GM18858 (cell line): ENCODE measurements at regions not wholly inside any gene's neighbourhood (a gene's known extent, or its start where the extent isn't known, plus 50 kb on each side); places are given as distances from the start of the nearest gene placed in this dataset.
"Not testable (repeated sequence)": the region's sequence is repeated elsewhere in the genome, so short reads cannot be mapped to it uniquely, and the experiment has no call there.

ENCODE experiments used
- ATAC-seq: cut with Tn5 transposase; IDR thresholded peaks from one replicate; pipeline ENCODE4 v1.9.1; 2021; ENCODE audit not compliant: unreplicated experiment

DNA sequence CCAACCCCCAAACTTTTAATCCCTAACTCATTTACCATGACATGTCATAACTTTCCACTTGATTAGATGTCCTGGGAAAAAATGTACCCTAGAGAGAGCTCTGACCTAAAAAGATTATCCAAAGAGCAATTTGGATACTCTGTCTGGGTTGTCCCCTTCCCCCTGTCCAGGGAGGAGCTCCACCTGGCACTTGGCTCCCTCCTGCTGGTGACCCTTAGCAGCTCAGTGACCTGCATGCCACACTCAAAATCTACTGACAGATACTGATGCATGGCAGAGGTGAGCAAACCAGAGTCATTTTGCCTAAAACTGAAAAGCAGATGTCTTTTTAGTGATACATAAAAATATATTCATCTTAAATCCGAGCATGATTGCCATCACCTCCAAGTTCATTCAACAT lies 442.3 kb upstream of the CHRM3 start:
- no peak for ATAC-seq

DNA sequence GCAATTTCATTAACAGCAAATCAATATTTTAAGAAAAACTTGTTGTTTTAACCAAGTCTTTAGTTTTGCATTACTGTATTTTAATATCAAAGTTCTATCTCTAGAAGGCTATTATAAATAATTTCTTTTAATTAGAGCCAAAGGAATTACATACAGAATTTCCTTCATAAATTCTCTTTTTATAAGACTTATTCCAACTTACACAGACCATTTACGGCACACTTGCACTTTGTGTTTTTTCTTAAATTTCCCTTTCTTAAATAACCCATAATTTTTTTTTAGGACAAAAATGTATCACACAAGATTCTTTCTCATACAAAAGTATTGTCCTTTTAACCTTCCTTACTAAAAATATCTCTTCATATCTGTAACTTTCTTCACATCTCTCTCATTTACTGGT lies 458.5 kb upstream of the CHRM3 start:
- no peak for ATAC-seq

DNA sequence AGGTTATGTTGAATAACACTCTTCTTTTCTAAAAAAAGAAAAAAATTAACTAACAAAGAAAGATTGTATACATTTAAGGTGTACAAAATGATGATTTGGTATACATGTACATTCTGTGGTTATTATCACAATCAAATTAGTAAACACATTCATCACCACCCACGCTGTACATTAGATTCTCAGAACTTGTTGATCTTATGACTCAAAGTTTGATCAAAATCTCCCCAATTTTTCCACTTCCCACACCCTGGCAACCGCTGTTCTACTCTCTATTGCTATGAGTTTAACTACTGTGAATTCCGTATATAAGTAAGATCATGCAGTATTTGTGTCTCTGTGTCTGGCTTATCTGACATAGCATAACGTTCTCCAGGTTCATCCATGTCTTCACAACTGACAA lies 469.5 kb upstream of the CHRM3 start:
- ATAC-seq, result no peak

DNA sequence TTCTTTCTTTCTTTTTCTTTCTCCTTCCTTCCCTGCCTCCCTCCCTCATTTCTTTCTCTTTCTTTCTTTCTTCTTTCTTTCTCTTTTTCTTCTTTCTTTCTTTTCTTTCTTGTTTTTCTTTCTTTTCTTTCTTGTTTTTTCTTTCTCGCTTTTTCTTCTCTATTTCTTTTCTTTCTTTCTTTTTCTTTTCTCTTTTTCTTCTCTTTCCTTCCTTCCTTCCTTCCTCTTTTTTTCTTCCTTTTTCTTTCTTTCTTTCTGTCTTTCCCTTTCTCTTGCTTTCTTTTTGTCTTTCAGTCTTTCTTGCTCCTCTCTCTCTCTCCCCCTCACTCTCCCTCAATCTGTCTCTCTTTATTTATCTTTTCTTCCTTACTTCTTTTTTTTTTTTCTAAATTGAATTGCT lies 472.0 kb upstream of the CHRM3 start:
- no peak for ATAC-seq

DNA sequence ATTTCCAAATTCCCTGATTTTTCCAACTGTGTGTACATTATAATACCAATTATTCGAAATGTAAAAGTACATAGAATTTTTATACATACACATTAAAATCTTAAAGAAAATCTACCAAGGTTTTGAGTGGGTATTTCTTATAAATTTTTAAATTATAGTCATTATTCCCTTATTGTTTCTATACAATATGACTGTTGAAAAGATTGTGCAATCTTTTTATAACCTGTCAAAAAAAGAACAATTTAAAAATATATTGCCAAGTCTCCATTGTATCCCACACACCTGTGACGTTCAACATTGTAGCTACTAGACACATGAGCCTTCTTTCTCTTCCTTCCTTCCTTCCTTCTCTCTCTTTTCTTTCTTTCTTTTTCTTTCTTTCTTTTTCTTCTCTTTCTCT lies 473.2 kb upstream of the CHRM3 start:
- no peak for ATAC-seq

DNA sequence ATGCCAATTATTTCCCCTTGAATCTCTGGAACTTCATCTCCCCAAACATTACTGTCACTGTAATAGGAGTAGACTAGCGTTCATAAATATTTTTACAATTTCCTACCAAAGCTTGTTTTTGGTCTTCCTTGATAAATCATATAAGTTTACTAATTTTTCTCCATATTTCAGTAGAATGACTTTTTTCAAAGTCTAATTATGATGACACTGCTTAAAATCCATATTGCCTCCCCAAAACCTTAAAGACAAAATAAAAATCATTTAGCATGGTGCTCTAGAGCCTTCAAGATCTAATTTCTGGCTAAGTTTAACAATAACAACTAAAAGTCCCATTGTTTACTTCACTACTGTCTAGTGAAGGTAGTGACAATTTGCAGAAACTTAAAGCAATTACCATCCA lies 474.2 kb upstream of the CHRM3 start:
- ATAC-seq, result no peak

DNA sequence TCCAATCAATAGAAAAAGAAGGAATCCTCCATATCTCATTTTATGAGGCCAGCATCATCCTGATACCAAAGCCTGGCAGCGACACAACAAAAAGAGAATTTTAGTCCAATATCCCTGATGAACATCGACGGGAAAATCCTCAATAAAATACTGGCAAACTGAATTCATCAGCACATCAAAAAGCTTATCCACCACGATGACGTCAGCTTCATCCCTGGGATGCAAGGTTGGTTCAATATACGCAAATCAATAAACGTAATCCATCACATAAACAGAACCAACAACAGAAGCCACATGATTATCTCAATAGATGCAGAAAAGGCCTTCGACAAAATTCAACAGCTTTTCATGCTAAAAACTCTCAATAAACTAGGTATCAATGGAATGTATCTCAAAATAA lies 483.6 kb upstream of the CHRM3 start:
- ATAC-seq, result not testable (repeated sequence)

DNA sequence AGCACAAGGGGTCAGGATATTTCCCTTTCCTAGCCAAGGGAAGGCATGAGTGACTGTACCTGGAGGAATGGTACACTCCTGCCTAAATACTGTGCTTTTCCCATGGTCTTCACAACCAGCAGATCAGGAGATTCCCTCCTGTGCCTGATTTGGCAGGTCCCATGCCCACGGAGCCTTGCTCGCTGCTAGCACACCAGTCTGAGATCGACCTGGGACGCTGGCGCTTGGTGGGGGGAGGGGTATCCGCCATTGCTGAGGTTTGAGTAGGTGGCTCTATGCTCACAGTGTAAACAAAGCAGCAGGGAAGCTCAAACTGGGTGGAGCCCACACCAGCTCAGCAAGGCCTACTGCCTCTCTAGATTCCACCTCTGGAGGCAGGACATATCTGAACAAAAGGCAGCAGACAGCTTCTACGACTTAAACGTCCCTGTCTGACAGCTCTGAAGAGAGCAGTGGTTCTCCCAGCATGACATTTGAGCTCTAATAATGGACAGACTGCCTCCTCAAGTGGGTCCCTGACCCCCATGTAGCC lies 486.0 kb upstream of the CHRM3 start:
- ATAC-seq, result no peak

DNA sequence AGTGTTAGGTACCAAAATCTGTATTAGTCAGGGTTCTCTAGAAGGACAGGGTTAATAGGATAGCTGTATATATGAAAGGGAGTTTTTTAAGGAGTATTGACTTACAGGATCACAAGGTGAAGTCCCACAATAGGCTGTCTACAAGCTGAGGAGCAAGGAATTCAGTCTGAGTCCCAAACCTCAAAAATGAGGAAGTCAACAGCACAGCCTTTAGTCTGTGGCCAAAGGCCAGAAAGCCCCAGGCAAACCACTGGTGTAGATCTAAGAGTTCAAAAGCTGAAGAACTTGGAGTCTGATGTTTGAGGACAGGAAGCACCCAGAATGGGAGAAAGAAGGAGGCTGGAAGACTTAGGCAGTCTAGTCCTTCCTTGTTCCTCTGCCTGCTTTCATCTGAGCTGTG lies 487.5 kb upstream of the CHRM3 start:
- no peak for ATAC-seq

DNA sequence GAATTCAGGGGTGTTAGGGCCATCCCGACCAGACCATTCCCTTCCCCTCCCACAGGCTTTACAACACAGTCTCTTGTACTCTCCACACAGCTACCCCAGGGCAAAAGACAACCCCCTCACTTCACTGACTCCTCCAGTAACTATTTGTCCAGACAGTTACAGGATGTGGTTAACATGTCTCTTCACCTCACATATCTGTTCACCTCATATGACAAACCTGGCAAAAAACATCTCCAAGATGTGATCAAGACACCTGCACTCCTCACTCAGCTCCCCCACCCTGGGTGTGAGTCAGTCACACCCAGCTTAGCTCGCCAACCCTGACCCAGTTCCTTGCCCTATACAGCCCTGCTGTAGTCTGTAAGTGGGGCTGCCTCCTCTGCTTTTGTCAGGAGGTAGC lies 490.5 kb upstream of the CHRM3 start:
- no peak for ATAC-seq

DNA sequence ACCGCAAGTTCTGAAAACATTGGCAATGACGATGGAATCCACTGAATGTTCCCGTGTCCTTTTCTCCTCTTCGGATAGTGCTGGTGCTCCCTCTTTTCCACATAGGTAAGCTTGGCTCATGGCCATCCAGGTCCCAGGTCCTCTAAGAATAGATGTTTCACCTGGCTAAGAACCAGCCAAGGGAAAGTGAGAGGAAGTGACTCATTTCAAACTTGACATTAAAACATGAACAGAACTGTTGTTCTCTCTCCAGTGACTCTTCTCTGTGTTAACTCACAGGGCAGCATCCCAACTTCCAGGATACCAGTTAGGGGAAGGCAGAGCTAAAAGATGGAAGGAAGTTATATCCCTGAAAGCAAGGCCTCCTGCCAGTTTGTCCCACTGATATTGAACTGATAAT lies 493.8 kb upstream of the CHRM3 start:
- ATAC-seq, result no peak

DNA sequence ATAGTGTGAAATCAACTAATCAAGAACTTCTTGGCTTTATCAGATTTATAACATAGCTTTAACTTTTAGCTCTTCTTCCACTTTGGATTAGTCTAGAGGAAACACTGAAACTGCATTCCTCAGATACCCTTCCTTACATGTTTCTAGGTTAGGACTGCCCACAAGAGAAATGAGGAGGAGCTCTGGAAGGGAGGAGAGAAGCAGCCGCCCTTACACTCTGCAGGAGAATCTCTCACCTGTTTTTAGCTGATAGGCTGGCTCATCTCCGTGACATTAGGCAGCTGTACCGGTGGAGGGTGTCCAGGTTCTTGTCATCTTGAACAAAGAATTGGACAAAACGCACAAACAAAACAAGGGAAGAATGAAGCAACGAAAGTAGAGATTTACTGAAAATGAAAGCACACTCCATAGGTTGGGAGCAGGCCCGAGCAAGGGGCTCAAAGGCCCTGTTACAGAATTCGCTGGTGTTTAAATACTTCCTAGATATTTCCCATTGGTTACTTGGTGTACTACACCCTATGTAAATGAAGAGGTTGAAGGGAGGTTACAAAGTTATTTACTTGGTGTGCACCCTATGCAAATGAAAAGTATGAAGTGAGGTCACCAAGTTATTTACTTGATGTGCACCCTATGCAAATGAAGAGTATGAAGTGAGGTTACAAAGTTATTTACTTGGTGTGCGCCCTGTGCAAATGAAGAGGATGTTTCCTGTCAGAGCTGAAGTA lies 524.9 kb upstream of the CHRM3 start:
- no peak for ATAC-seq

DNA sequence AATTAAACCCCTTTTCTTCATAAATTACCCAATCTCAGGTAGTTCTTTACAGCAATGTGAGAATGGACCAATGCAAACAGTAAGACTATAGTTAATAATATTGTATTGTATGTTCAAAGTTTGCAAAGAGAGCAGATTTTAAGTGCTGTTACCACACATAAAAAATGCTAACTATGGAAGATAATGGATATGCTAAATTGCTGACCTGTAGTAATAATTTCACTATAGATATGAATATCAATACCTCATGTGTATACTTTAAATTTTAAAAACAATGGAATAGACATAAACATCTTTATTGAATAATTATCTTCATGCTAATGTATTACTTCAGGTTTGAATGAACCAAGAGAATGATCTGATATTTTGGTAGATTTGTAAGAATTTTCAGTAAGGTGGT lies 552.4 kb upstream of the CHRM3 start:
- ATAC-seq, result no peak

DNA sequence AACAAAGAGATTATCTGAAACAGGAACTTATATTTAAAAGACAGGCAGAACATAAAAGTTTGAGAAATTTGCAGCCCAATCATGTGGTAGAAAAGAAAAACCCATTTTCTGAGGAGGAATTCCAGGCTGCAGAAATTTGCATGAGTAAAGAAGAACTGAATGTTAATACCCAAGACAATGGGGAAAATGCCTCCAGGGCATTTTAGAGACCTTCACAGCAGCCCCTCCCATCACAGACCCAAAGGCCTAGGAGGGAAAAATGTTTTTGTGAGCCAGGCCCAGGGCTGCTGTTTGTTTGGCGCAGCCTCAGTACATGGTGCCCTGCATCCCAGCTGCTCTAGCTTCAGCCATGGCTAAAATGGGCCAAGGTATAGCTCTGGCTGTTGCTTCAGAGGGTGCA lies 554.3 kb upstream of the CHRM3 start:
- no peak for ATAC-seq

DNA sequence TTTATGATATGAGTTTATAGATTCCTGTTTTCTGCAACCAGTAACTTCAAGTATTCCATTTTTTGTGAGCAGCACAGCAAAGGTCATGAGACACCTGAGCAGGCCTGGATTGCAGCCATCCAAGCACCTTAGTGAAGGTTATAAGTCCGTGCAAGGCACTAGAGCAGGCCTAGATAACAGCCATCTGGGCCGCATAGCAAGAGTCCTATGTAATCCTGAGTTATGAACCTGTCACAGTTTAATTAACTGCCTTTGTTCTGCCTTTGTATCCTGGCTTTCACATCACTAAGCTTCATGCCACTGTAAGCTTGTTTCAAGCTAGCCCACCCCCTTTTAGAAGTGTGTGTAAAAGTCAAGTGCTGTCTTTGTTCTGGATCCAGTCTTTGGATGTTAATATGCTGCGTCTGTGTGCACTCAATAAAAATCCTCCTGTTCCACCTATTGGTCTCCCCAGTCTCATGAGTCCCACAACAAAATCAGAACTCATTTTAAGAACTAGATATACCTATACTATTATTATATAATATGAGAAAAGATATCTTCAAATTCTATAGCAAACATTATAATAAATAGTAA lies 556.2 kb upstream of the CHRM3 start:
- no peak for ATAC-seq

DNA sequence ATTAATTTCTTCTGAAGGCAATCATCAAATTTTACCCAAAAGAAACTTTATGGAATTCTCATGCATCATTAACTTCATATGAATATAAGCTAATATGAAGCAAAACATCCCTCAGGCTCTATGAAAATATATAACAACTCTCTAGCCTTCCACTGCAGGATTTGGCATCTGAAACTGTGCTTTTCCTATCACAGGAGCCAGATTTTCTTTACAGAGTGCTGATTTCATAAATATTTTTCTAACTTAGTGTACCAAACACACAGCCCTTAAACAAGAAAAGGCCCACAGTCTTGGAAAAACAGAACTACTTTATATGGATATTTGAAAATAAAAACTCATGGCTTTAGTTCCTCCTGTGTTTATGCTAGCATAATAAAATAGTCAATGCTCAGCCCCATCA lies 559.5 kb upstream of the CHRM3 start:
- no peak for ATAC-seq

DNA sequence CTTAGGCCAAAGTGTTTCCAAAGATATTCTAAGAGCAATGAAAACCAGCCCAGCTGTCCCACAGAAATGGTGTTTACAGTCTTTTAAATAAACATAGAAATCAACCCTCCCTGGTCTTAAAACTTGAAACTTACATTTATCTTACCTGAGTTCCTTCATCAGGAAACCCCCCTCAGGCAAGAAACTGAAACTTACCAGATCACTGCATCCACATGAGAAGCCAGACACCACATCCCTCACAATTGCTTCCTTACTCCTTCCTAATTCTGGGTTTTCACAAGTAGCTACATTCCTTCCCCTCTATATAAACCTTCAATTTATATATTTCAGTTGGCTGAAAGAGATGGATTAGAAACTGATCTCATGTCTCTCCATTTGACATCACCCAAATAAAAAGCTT lies 563.0 kb upstream of the CHRM3 start:
- no peak for ATAC-seq

DNA sequence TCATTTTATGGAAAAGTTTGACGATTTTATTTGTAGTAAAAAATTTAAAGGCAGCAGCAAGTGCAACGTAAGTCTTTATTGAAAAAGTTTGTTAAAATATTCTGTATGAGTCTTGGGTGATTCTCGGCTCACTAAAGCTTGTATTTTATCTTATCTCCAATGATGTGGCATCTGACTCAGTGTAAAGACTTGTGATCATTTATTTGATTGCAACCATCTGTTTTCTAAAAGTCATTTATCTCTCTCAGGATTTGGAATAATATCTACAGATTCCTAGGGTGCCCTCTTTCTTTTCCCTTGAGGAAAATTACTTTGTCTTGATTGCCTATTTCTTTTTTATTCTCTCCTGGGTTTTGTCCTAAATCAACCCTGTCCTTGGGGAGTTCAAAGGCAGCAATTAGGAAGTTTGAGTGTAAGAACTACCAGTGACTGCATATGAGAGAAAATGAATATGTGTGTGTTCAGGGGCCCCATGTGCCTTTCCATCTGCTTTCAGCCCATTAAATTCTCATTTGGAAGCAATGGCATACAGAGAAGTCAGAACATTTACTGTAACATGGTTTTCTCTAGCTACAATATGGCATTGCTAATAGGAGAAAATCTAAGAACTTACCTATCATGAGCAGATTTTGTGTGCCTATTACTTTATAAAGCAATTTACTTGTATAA lies 575.0 kb upstream of the CHRM3 start:
- no peak for ATAC-seq

DNA sequence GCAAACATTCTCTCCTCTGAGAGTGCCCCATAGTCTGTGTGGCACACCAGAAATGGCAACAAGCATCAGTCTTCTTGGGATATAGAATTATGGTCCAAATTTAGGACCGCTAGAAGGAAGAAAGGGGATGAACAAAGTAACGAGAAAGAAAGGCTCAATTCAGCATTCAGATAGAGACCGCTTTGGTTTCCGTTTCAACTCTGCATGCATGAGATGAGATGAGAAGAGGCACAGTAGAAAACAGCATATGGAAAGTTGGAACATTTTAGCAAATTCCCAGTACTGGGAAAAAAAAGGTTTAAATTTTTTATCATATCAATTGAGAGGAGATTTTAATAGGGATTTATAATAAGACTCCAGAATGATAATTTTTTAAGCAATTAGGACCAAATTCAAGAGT lies 595.5 kb upstream of the CHRM3 start:
- no peak for ATAC-seq

DNA sequence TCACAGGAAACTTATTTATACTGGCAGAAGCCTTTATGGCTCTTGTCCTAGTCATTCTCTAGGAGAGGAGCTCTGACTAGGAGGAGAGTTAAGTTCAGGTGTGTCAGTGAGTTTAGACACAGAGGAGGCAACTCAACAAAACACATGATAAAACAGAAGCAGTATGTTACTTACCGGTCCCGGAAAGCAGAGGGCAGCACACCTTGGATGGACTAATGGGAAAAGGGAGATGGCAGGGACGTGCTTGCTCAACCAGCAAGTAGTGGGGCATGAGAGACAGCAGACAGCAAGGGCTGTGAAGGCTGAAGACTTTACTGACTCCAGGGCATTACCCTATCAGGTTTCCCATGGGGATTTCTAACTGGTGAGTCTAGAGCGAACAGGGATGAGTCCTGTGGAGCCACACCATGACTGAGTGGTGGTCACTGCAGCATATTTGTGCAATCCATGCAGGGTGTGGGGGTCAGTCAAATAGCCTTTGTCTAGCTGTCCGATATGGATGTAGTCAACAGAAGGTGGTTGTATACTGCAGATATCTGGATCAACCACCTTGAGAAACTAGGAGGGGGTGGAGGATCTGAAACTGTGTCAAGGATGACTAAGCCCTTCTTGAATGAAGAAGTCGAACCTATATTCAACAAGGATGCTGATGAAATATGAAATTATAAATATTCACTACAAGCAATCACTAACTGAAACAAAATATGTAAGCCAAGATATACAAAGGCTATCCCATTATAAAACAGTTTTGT lies 596.3 kb upstream of the CHRM3 start:
- ATAC-seq, result no peak

DNA sequence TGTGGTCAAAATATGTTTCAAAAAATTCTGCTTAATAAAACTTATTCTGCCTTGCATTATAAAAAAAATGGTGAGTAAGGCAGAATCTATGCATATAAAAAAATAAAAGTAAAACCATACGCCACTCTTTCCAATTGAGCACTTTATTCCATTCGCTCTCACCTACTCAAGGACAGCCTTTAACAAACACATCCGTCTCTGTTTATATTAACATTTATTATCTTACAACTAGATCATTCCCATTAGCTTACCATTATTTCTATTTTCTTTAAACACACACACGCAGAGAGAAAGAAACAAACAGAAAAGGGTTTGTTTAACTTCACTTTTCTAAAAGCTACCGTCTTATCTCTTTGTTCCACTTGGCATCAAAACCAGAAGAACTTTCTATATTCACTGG lies 598.9 kb upstream of the CHRM3 start:
- no peak for ATAC-seq

DNA sequence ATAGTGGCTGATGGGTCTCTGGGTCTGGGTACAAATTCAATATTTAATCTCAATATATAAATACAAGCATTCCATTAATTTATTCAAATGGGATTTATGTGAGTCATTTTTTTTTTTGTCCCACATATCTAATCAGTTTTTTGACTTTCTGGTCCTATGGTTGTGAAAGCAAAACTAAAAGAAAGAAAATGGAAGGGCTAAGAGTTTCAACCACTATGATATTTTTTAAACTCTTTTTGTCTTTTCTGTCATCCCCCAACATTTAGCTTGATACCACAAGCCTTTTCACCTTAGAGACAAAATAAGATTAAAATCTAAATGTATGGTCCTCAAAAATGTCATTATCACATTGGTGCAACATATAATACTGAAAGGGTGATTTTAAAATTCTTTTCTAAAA lies 602.7 kb upstream of the CHRM3 start:
- no peak for ATAC-seq
